Caki2 (cell line): ENCODE measurements at regions not wholly inside any gene's neighbourhood (a gene's known extent, or its start where the extent isn't known, plus 50 kb on each side); places are given as distances from the start of the nearest gene placed in this dataset.
"Not testable (repeated sequence)": the region's sequence is repeated elsewhere in the genome, so short reads cannot be mapped to it uniquely, and the experiment has no call there.

Experiments used
- DNase-seq: peaks from one replicate; pipeline ENCODE4 v3.0.0-alpha.2; 2015; ENCODE audit warnings: low read depth
- in situ Hi-C: cut with HindIII; loops from 2 replicates; pipeline ENCODE4 v1.10.0; 2016; ENCODE audit warnings: low sequenced_read_pairs, low pct_unique_long_range_greater_than_20kb, mixed read lengths

DNA sequence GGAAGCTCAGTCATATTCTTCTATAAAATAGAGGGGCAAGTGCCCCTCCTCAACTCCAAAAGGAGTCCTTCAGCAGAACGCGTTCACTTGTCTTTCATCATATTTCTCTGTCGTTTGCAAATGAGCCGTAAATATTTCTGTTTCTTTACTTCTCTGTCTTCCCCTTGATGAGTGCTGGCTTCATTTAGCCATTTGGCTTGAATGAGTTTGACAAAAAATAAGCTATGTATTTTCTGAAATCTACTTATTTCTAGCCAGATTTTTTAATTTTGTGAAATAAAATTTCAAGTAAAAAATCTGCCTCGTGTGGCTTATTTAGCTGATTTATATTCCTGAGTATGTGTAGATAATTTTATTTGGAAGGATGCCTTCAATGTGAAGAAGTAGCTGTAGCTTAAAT is 170.8 kb upstream of the DGKB start:
- DNase-seq, result no peak
- in situ Hi-C loops, result no loop called here

GRCh38 chr7:15068324-15068723 is 165.8 kb upstream of the DGKB start:
- in situ Hi-C loops, result no loop called here
- no peak for DNase-seq

GRCh38 chr7:15057272-15057671 is 154.7 kb upstream of the DGKB start:
- in situ Hi-C loops, result no loop called here
- peak; percentile 78 for DNase-seq

DNA sequence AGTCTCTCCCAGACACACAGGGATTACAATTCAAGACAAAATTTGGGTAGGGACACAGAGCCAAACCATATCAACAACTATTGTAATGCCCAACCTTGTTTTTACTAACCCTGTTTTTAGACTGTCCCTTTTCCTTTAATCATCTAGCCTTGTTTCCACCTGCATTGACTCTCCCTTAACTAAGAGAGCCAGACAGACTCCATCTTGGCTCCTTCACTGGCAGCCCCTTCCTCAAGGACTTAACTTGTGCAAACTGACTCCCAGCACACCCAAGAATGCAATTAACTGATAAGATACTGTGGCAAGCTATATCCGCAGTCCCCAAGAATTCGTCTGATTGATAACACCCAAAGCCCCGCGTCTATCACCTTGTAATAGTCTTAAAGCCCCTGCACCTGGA is 151.8 kb upstream of the DGKB start:
- DNase-seq, in situ Hi-C loops: not testable (repeated sequence)

- DNase-seq, result no peak
- in situ Hi-C loops, result no loop called here
Observed at GRCh38 chr7:15049157-15049556, 146.6 kb upstream of the DGKB start.

DNA sequence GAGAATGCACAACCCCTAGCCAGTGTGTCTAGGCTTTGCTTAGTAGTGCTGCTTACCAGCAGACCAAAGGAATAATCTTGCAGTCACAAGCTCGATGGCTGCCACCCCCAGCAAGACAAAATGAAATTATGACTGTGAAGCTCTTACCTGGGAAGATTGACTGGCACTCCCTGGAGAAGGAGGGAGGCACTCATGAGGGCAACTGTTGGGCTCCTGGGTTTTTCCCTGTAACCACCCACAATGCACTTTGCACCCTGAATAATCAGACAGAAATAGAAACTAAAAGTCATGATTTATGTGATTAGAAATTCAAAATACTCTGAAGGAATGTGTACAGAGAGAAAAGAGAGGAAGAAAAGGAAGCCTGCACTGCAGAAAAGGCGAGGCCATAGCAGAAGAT is 144.3 kb upstream of the DGKB start:
- in situ Hi-C loops, result no loop called here
- no peak for DNase-seq

DNA sequence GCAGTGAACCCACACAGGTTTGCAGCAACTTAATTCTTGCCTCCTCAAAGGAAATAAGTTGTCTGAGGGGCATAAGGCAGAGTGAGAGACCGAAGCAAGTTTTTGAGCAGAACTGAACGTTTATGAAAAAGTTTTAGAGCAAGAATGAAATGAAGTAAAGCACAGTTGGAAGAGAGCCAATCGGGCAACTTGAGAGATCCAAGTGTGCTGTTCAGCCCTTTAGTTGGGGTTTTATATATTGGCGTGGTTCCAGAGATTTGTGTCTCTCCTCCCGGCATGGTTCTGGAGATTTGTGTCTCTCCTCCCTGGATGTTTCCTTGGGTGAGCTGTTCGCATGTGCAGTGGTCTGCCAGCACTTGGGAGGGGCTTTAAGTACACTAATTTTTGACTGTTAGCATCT is 141.4 kb upstream of the DGKB start:
- DNase-seq, result no peak
- in situ Hi-C loops, result no loop called here

- in situ Hi-C loops, result no loop called here
- no peak for DNase-seq
Observed at GRCh38 chr7:15042285-15043065, 139.9 kb upstream of the DGKB start.

- no peak for DNase-seq
- in situ Hi-C loops, result no loop called here
Observed at GRCh38 chr7:15041226-15041625, 138.7 kb upstream of the DGKB start.

GRCh38 chr7:15035814-15036213 is 133.3 kb upstream of the DGKB start:
- no peak for DNase-seq
- in situ Hi-C loops, result no loop called here

DNA sequence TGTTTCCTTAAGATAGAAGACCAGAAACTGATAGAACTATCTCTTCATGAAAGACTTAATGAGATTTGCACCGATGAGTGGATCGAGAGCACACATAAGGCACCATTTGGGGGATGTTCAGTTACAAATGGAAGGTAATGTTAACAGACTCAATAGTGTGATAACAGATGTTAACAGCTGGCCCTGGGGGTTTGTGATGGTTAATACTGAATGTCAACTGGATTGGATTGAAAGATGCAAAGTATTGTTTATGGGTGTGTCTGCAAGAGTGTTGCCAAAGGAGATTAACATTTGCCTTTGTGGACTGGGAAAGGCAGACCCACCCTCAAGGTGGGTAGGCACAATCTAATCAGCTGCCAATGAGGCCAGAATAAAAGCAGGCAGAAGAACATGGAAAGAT is 130.5 kb upstream of the DGKB start:
- in situ Hi-C loops, result no loop called here
- no peak for DNase-seq

DNA sequence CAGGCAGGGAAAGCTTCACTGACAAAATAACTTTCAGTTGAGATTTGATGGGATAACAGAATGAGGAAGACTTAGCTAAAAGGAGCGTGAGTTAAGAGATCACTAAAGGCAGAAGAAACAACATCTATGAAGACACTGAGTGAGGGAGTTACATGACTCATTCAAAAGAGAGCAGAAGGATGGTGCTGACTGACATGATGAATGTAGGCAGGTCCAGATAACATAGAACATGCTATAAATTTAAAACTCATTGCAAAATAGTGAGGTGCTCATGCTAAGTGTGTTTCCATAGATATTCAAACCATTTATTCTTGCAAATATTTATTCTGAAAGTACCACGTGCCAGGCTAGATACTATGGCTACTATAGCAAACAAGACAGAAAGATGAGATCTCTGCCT is 116.4 kb upstream of the DGKB start:
- in situ Hi-C loops, result no loop called here
- DNase-seq, result no peak

GRCh38 chr7:15016766-15017165 is 114.2 kb upstream of the DGKB start:
- in situ Hi-C loops, result no loop called here
- peak; percentile 63 for DNase-seq

DNA sequence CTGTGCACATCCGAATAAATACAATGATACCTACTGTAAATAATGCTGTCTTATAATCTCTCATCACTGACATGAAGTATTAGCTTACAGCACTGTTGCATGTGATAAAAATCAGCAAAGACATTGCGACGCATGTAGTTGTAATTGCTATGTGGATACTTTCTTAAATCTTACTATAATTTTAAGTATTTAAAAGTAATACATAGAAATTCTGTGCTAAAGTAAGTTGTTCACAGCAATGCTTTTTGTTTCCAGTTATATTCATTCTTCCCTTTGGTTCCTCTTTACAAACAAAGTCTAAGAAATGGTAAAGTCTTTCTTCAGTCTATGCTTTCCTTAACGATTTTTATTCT is 113.7 kb upstream of the DGKB start:
- in situ Hi-C loops, result no loop called here
- no peak for DNase-seq

DNA sequence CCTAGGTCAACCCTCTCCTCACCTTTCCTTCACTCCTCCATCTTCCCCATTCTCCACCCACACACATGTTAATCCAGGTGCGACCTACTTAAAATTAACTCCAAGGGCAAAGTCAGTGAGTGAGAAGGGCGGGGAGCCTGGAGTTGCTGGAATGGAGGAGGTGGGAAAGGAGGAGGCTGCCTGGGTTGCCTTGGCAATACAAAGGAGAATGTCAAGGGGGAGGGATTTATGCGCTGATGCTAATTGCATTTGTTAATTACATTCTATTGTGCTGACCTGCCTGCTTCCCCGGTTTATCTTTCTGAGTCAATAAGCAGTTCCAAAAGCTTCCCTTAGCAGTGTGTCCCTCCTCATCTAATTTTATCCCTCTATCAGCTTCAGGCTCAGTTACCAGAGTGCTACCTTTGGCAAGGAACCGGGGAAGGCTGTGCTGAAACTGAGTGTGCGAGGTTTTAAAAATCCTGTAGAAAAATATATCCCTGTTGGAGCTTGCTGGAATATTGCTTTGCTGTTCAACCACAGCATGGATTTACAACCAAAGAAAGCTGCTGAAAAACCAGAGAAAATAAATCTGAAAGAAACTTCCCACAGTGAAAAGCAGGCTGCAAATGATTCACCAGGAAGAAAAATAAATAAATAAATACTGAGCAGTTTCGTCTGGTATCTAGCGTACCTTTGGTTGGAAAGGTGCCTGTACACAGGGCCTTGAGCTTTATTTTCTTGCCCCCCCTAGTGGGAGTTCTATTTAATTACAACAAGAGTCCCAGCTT is 113.2 kb upstream of the DGKB start:
- in situ Hi-C loops, result no loop called here
- peak; percentile 75 for DNase-seq

DNA sequence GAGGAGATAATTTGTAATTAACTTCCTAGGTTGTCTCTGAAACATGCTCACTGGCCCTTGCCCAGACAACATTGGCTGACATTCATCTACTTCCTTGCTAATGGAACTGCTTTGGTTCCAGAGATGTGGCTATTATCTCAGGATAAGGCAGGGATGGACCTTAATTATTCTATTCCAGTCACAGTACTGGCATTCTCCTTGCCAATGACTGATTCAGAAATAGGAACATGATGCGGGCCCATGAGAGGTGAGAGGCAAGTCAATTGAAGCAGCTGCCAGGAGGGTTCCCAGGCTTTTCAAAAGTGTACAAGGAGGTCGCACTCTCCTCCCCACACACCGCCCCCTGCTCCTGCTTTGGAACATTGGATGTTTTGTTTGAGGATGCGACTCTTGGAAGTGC is 109.6 kb upstream of the DGKB start:
- in situ Hi-C loops, result no loop called here
- DNase-seq, result no peak

DNA sequence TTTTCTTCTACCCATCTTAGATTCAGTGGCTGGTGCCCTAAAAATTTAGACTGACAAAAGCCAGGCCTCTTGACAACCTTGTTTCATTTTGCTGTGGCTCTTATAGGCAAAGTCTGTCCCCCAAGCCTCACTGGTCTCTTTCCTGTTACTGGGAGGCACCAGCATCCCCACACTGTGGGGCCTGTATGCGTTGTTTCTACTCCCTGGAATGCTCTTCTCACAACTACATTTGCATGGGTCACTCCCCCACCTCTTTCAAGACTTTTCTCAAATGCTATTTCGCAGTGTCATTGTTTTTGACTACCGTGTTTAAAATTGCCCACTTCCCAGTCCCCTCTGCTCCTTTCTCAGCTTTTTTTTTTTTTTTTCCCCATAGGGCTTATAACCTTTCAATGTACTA is 108.7 kb upstream of the DGKB start:
- peak; percentile 23 for DNase-seq
- in situ Hi-C loops, result no loop called here

GRCh38 chr7:15007507-15007906 is 105.0 kb upstream of the DGKB start:
- in situ Hi-C loops, result no loop called here
- no peak for DNase-seq

GRCh38 chr7:15005672-15006071 is 103.1 kb upstream of the DGKB start:
- no peak for DNase-seq
- in situ Hi-C loops, result no loop called here

GRCh38 chr7:15000157-15000556 is 97.6 kb upstream of the DGKB start:
- no peak for DNase-seq
- in situ Hi-C loops, result no loop called here
